Head of caudate nucleus (tissue), 42 donors: ENCODE measurements at regions not wholly inside any gene's neighbourhood (a gene's known extent, or its start where the extent isn't known, plus 50 kb on each side); places are given as distances from the start of the nearest gene placed in this dataset.
A peak's percentile ranks its signal among the peaks of the same experiment; 100 is the strongest.
"Not testable (repeated sequence)": the region's sequence is repeated elsewhere in the genome, so short reads cannot be mapped to it uniquely, and the experiment has no call there.

Experiments
- DNase-seq, 42 donors: peaks; one replicate each; pipeline versions ENCODE4 v3.0.0 to v3.0.0-alpha.2; 2020 to 2021; ENCODE audit warnings: mixed read lengths in 7 of 42
- intact Hi-C: fragments of 100-400 bp; cut with DNase I; formaldehyde crosslinking; loops from one replicate; pipeline ENCODE4 v1.15.0; 2022

GRCh38 chr4:155011163-155011780 lies 197.2 kb upstream of the NPY2R start:
- no peak for DNase-seq
- intact Hi-C loops, result no loop called here

- intact Hi-C loops, result no loop called here
- no peak for DNase-seq
Measured at GRCh38 chr4:155012469-155012868, 196.0 kb upstream of the NPY2R start.

GRCh38 chr4:155017426-155017825 lies 191.0 kb upstream of the NPY2R start:
- intact Hi-C loops, result no loop called here
- no peak for DNase-seq

- intact Hi-C loops, result no loop called here
- peak in 20 of 42 donors; percentile 5 to 60 (median 26) for DNase-seq
Measured at GRCh38 chr4:155025762-155026457, 182.5 kb upstream of the NPY2R start.

- intact Hi-C loops, result no loop called here
Measured at GRCh38 chr4:155026715-155027114, 181.7 kb upstream of the NPY2R start.

GRCh38 chr4:155032521-155033229 lies 175.8 kb upstream of the NPY2R start:
- intact Hi-C loops, result no loop called here
- DNase-seq, result no peak

More at GRCh38 chr4:155026715-155027114, 181.7 kb upstream of the NPY2R start:
- DNase-seq, result no peak

GRCh38 chr4:155033604-155034003 lies 174.8 kb upstream of the NPY2R start:
- intact Hi-C loops, result no loop called here
- DNase-seq, result no peak

- DNase-seq, result no peak
- intact Hi-C loops, result no loop called here
Measured at GRCh38 chr4:155037031-155037430, 171.4 kb upstream of the NPY2R start.

- DNase-seq, result no peak
- intact Hi-C loops, result no loop called here
Measured at GRCh38 chr4:155038459-155038858, 170.0 kb upstream of the NPY2R start.

- intact Hi-C loops, result no loop called here
- DNase-seq, result no peak
Measured at GRCh38 chr4:155039162-155039561, 169.3 kb upstream of the NPY2R start.

- intact Hi-C loops, result loop anchor here (5.0 kb wide), 1 partner anchor 47 kb away; no protein-coding TSS in a partner anchor
- DNase-seq, result no peak
Measured at GRCh38 chr4:155040031-155040430, 168.4 kb upstream of the NPY2R start.

- DNase-seq, result no peak
- intact Hi-C loops, result loop anchor here (5.0 kb wide), 1 partner anchor 45 kb away; no protein-coding TSS in a partner anchor
Measured at GRCh38 chr4:155042014-155042413, 166.4 kb upstream of the NPY2R start.

- intact Hi-C loops, result loop anchor here (5.0 kb wide), 1 partner anchor 43 kb away; no protein-coding TSS in a partner anchor
- DNase-seq, result not testable (repeated sequence)
Measured at GRCh38 chr4:155044251-155044650, 164.2 kb upstream of the NPY2R start.

GRCh38 chr4:155047755-155048154 lies 160.7 kb upstream of the NPY2R start:
- intact Hi-C loops, result no loop called here
- DNase-seq, result no peak

GRCh38 chr4:155054042-155054441 lies 154.4 kb upstream of the NPY2R start:
- intact Hi-C loops, DNase-seq: not testable (repeated sequence)

GRCh38 chr4:155060419-155060818 lies 148.0 kb upstream of the NPY2R start:
- intact Hi-C loops, result no loop called here
- no peak for DNase-seq

GRCh38 chr4:155060873-155061272 lies 147.6 kb upstream of the NPY2R start:
- no peak for DNase-seq
- intact Hi-C loops, result no loop called here

- intact Hi-C loops, result no loop called here
- no peak for DNase-seq
Measured at GRCh38 chr4:155062948-155063347, 145.5 kb upstream of the NPY2R start.

GRCh38 chr4:155064934-155065333 lies 143.5 kb upstream of the NPY2R start:
- DNase-seq, intact Hi-C loops: not testable (repeated sequence)

GRCh38 chr4:155066871-155067270 lies 141.6 kb upstream of the NPY2R start:
- no peak for DNase-seq
- intact Hi-C loops, result no loop called here
